Testis (tissue), 2 donors: ENCODE measurements at regions not wholly inside any gene's neighbourhood (a gene's known extent, or its start where the extent isn't known, plus 50 kb on each side); places are given as distances from the start of the nearest gene placed in this dataset.

Experiments used
- CTCF ChIP-seq, 3 experiments: fragments of 450-650 bp in 2 of 3; fragments of 200-600 bp in 1 of 3; sonication (generic) in 1 of 3; IDR thresholded peaks; one replicate each; pipeline ENCODE4 v1.5.1; 2016 to 2019; ENCODE audit warnings: antibody characterized with exemption in 3 of 3, mild to moderate bottlenecking in 2 of 3, moderate library complexity in 1 of 3
- POLR2A ChIP-seq: fragments of 450-650 bp; IDR thresholded peaks from one replicate; pipeline ENCODE4 v1.6.1; 2017; ENCODE audit warnings: antibody characterized with exemption, mild to moderate bottlenecking, moderate library complexity

GRCh38 chr22:49433717-49434611 is 393.7 kb downstream of the BRD1 start:
- TF ChIP-seq CTCF (IDR thresholded peaks at IDR 0.05) = no peak
- TF ChIP-seq POLR2A = no peak
